LNCaP clone FGC (cell line): ENCODE measurements at regions not wholly inside any gene's neighbourhood (a gene's known extent, or its start where the extent isn't known, plus 50 kb on each side); places are given as distances from the start of the nearest gene placed in this dataset.

Experiments used
- DNase-seq: peaks from one replicate; pipeline ENCODE4 v3.0.0-alpha.2; 2011; ENCODE audit warnings: low read depth
- H3K4me3 ChIP-seq: 2 replicates; pipeline ENCODE4 v1.5.1; 2011; ENCODE audit warnings: mild to moderate bottlenecking, low read depth, low read length, control low read depth
- CTCF ChIP-seq: IDR thresholded peaks from 2 replicates; pipeline ENCODE4 v1.5.1; 2012; ENCODE audit warnings: mild to moderate bottlenecking; ENCODE audit not compliant: control insufficient read depth, insufficient read depth; ENCODE audit errors: extremely low read depth

GRCh38 chrX:28085653-28086052, 104.4 kb upstream of the DCAF8L1 start:
- TF ChIP-seq CTCF: no peak
- no peak overlapping the region for H3K4me3 ChIP-seq
- no peak for DNase-seq

- TF ChIP-seq CTCF: no peak
- no peak overlapping the region for H3K4me3 ChIP-seq
- no peak for DNase-seq
Observed at GRCh38 chrX:28058901-28059300, 77.7 kb upstream of the DCAF8L1 start.

GRCh38 chrX:28042826-28043564, 61.7 kb upstream of the DCAF8L1 start:
- no peak for DNase-seq
- H3K4me3 ChIP-seq: no peak overlapping the region
- no peak for TF ChIP-seq CTCF

- DNase-seq: no peak
- no peak overlapping the region for H3K4me3 ChIP-seq
- no peak for TF ChIP-seq CTCF
Observed at GRCh38 chrX:28042260-28042659, 61.0 kb upstream of the DCAF8L1 start.

GRCh38 chrX:28039258-28039657, 58.0 kb upstream of the DCAF8L1 start:
- no peak overlapping the region for H3K4me3 ChIP-seq
- DNase-seq: no peak

More at GRCh38 chrX:28039258-28039657, 58.0 kb upstream of the DCAF8L1 start:
- TF ChIP-seq CTCF: no peak
